ENCODE measurements at regions not wholly inside any gene's neighbourhood (a gene's known extent, or its start where the extent isn't known, plus 50 kb on each side); places are given as distances from the start of the nearest gene placed in this dataset.
"Not testable (repeated sequence)": the region's sequence is repeated elsewhere in the genome, so short reads cannot be mapped to it uniquely, and the experiment has no call there.

GRCh38 chr14:83071888-83072501 is 1538.3 kb upstream of the SEL1L start:
- Histone ChIP-seq H3K36me3 (ENCODE audit: control insufficient read depth in 2 of 3, insufficient read depth in 3 of 3, low read length in 3 of 3) (no peaks in the 10 kb centered on the region), H3K4me1 (ENCODE audit: control insufficient read depth in 2 of 2, insufficient read depth in 2 of 2, low read length in 2 of 2) (no peaks in the 10 kb centered on the region), H3K9me3 (ENCODE audit: control insufficient read depth in 2 of 3, low read length in 3 of 3) (no peaks in the 10 kb centered on the region), H3K27ac (ENCODE audit: low read depth, low read length) (no peak overlapping the region), H3K27me3 (ENCODE audit: control insufficient read depth in 2 of 2, insufficient read depth in 2 of 2, low read length in 2 of 2) (no peaks in the 10 kb centered on the region), H3K4me3 (ENCODE audit: low read length) (no peak overlapping the region)
- Mint-ChIP-seq H3K27ac (no peak overlapping the region), H3K36me3 (no peaks in the 10 kb centered on the region), H3K9me3 (peaks cover 0 to 29% (median 8%) of the 10 kb centered on the region in 11 donors), H3K4me1 (no peaks in the 10 kb centered on the region), H3K4me3 (no peak overlapping the region), H3K27me3 (no peaks in the 10 kb centered on the region)
- DNase-seq (no peak), ATAC-seq (no peak)
- intact Hi-C loops (cut with micrococcal nuclease): no loop called here
- ChIA-PET POLR2A (no interaction called here), CTCF (no interaction called here)

GRCh38 chr14:83085136-83085535 is 1551.5 kb upstream of the SEL1L start:
- Mint-ChIP-seq H3K4me3 (no peak overlapping the region), H3K4me1 (no peaks in the 10 kb centered on the region), H3K9me3 (peaks cover 0 to 18% (median 4%) of the 10 kb centered on the region in 11 donors), H3K36me3 (no peaks in the 10 kb centered on the region), H3K27ac (no peak overlapping the region), H3K27me3 (no peaks in the 10 kb centered on the region)
- no peak overlapping the region for H3K27ac ChIP-seq (ENCODE audit: low read depth, low read length)
- H3K4me3 ChIP-seq (ENCODE audit: low read length): no peak overlapping the region
- no peaks in the 10 kb centered on the region for H3K4me1 ChIP-seq (ENCODE audit: control insufficient read depth in 2 of 2, insufficient read depth in 2 of 2, low read length in 2 of 2)
- H3K9me3 ChIP-seq (ENCODE audit: control insufficient read depth in 2 of 3, low read length in 3 of 3): no peaks in the 10 kb centered on the region
- H3K27me3 ChIP-seq (ENCODE audit: control insufficient read depth in 2 of 2, insufficient read depth in 2 of 2, low read length in 2 of 2): no peaks in the 10 kb centered on the region
- POLR2A ChIA-PET: no interaction called here
- intact Hi-C loops (cut with micrococcal nuclease): no loop called here
- DNase-seq (no peak), ATAC-seq (peak; percentile 16)
- CTCF ChIA-PET: no interaction called here
- no peaks in the 10 kb centered on the region for H3K36me3 ChIP-seq (ENCODE audit: control insufficient read depth in 2 of 3, insufficient read depth in 3 of 3, low read length in 3 of 3)

- intact Hi-C loops (cut with micrococcal nuclease): no loop called here
- Mint-ChIP-seq H3K9me3 (peaks cover 0 to 21% (median 4%) of the 10 kb centered on the region in 11 donors), H3K27me3 (no peaks in the 10 kb centered on the region), H3K36me3 (no peaks in the 10 kb centered on the region), H3K4me1 (no peaks in the 10 kb centered on the region), H3K27ac (no peak overlapping the region), H3K4me3 (no peak overlapping the region)
- CTCF ChIA-PET: no interaction called here
- ATAC-seq: no peak
- no peak overlapping the region for H3K27ac ChIP-seq (ENCODE audit: low read depth, low read length)
- no peak overlapping the region for H3K4me3 ChIP-seq (ENCODE audit: low read length)
- H3K9me3 ChIP-seq (ENCODE audit: control insufficient read depth in 2 of 3, low read length in 3 of 3): no peaks in the 10 kb centered on the region
- DNase-seq: no peak
- POLR2A ChIA-PET: no interaction called here
- H3K4me1 ChIP-seq (ENCODE audit: control insufficient read depth in 2 of 2, insufficient read depth in 2 of 2, low read length in 2 of 2): no peaks in the 10 kb centered on the region
- H3K27me3 ChIP-seq (ENCODE audit: control insufficient read depth in 2 of 2, insufficient read depth in 2 of 2, low read length in 2 of 2): no peaks in the 10 kb centered on the region
- H3K36me3 ChIP-seq (ENCODE audit: control insufficient read depth in 2 of 3, insufficient read depth in 3 of 3, low read length in 3 of 3): no peaks in the 10 kb centered on the region
Measured at GRCh38 chr14:83085725-83086124, 1552.1 kb upstream of the SEL1L start.

- H3K27ac ChIP-seq (ENCODE audit: low read depth, low read length); H3K4me3 Mint-ChIP-seq; intact Hi-C loops (cut with micrococcal nuclease); CTCF ChIA-PET; POLR2A ChIA-PET; H3K27ac Mint-ChIP-seq; ATAC-seq; H3K27me3 Mint-ChIP-seq; H3K4me1 ChIP-seq (ENCODE audit: control insufficient read depth in 2 of 2, insufficient read depth in 2 of 2, low read length in 2 of 2); H3K36me3 Mint-ChIP-seq; H3K4me3 ChIP-seq (ENCODE audit: low read length); H3K4me1 Mint-ChIP-seq; H3K27me3 ChIP-seq (ENCODE audit: control insufficient read depth in 2 of 2, insufficient read depth in 2 of 2, low read length in 2 of 2); H3K9me3 ChIP-seq (ENCODE audit: control insufficient read depth in 2 of 3, low read length in 3 of 3); DNase-seq; H3K36me3 ChIP-seq (ENCODE audit: control insufficient read depth in 2 of 3, insufficient read depth in 3 of 3, low read length in 3 of 3): not testable (repeated sequence)
- H3K9me3 Mint-ChIP-seq: peaks cover 0 to 27% (median 9%) of the 10 kb centered on the region in 11 donors
Measured at GRCh38 chr14:83091991-83092956, 1558.6 kb upstream of the SEL1L start.

- no peaks in the 10 kb centered on the region for H3K27me3 Mint-ChIP-seq
Measured at GRCh38 chr14:83096092-83096491, 1562.4 kb upstream of the SEL1L start.

GRCh38 chr14:83101846-83102245 is 1568.2 kb upstream of the SEL1L start:
- no peaks in the 10 kb centered on the region for H3K36me3 ChIP-seq (ENCODE audit: control insufficient read depth in 2 of 3, insufficient read depth in 3 of 3, low read length in 3 of 3)
- H3K4me3 ChIP-seq (ENCODE audit: low read length): no peak overlapping the region
- Mint-ChIP-seq H3K27ac (no peak overlapping the region), H3K9me3 (peaks cover 0 to 22% (median 6%) of the 10 kb centered on the region in 11 donors), H3K27me3 (no peaks in the 10 kb centered on the region), H3K4me3 (no peak overlapping the region), H3K36me3 (no peaks in the 10 kb centered on the region), H3K4me1 (no peaks in the 10 kb centered on the region)
- no peaks in the 10 kb centered on the region for H3K4me1 ChIP-seq (ENCODE audit: control insufficient read depth in 2 of 2, insufficient read depth in 2 of 2, low read length in 2 of 2)
- ChIA-PET CTCF (no interaction called here), POLR2A (no interaction called here)
- no peak for DNase-seq
- intact Hi-C loops (cut with micrococcal nuclease): no loop called here
- H3K27me3 ChIP-seq (ENCODE audit: control insufficient read depth in 2 of 2, insufficient read depth in 2 of 2, low read length in 2 of 2): no peaks in the 10 kb centered on the region
- no peak for ATAC-seq
- no peak overlapping the region for H3K27ac ChIP-seq (ENCODE audit: low read depth, low read length)
- no peaks in the 10 kb centered on the region for H3K9me3 ChIP-seq (ENCODE audit: control insufficient read depth in 2 of 3, low read length in 3 of 3)

More at GRCh38 chr14:83096092-83096491, 1562.4 kb upstream of the SEL1L start:
- no peak overlapping the region for H3K27ac Mint-ChIP-seq
- ATAC-seq (no peak), DNase-seq (no peak)
- peaks cover 0 to 20% (median 7%) of the 10 kb centered on the region in 11 donors for H3K9me3 Mint-ChIP-seq
- H3K36me3 ChIP-seq (ENCODE audit: control insufficient read depth in 2 of 3, insufficient read depth in 3 of 3, low read length in 3 of 3): no peaks in the 10 kb centered on the region
- H3K4me1 Mint-ChIP-seq: no peaks in the 10 kb centered on the region
- H3K27me3 ChIP-seq (ENCODE audit: control insufficient read depth in 2 of 2, insufficient read depth in 2 of 2, low read length in 2 of 2): no peaks in the 10 kb centered on the region
- no peaks in the 10 kb centered on the region for H3K36me3 Mint-ChIP-seq
- H3K9me3 ChIP-seq (ENCODE audit: control insufficient read depth in 2 of 3, low read length in 3 of 3): no peaks in the 10 kb centered on the region
- intact Hi-C loops (cut with micrococcal nuclease): no loop called here
- H3K4me3 Mint-ChIP-seq: no peak overlapping the region
- no peak overlapping the region for H3K4me3 ChIP-seq (ENCODE audit: low read length)
- no peaks in the 10 kb centered on the region for H3K4me1 ChIP-seq (ENCODE audit: control insufficient read depth in 2 of 2, insufficient read depth in 2 of 2, low read length in 2 of 2)
- POLR2A ChIA-PET: no interaction called here
- no peak overlapping the region for H3K27ac ChIP-seq (ENCODE audit: low read depth, low read length)
- CTCF ChIA-PET: no interaction called here

- no peak overlapping the region for H3K27ac Mint-ChIP-seq
- ChIA-PET CTCF (no interaction called here), POLR2A (no interaction called here)
- H3K4me1 ChIP-seq (ENCODE audit: control insufficient read depth in 2 of 2, insufficient read depth in 2 of 2, low read length in 2 of 2): no peaks in the 10 kb centered on the region
- no peak overlapping the region for H3K4me3 Mint-ChIP-seq
- ATAC-seq (no peak), DNase-seq (no peak)
- H3K9me3 ChIP-seq (ENCODE audit: control insufficient read depth in 2 of 3, low read length in 3 of 3): no peaks in the 10 kb centered on the region
- no peaks in the 10 kb centered on the region for H3K4me1 Mint-ChIP-seq
- no peaks in the 10 kb centered on the region for H3K27me3 Mint-ChIP-seq
- H3K27ac ChIP-seq (ENCODE audit: low read depth, low read length): no peak overlapping the region
- H3K36me3 ChIP-seq (ENCODE audit: control insufficient read depth in 2 of 3, insufficient read depth in 3 of 3, low read length in 3 of 3): no peaks in the 10 kb centered on the region
- no peaks in the 10 kb centered on the region for H3K27me3 ChIP-seq (ENCODE audit: control insufficient read depth in 2 of 2, insufficient read depth in 2 of 2, low read length in 2 of 2)
- H3K36me3 Mint-ChIP-seq: no peaks in the 10 kb centered on the region
- intact Hi-C loops (cut with micrococcal nuclease): no loop called here
- H3K4me3 ChIP-seq (ENCODE audit: low read length): no peak overlapping the region
- peaks cover 0 to 16% (median 5%) of the 10 kb centered on the region in 11 donors for H3K9me3 Mint-ChIP-seq
Measured at GRCh38 chr14:83118029-83118428, 1584.4 kb upstream of the SEL1L start.

Data from naive thymus-derived CD4-positive, alpha-beta T cell (primary cell).